Epidermal melanocyte (primary cell): ENCODE measurements at regions not wholly inside any gene's neighbourhood (a gene's known extent, or its start where the extent isn't known, plus 50 kb on each side); places are given as distances from the start of the nearest gene placed in this dataset.

Experiments
- DNase-seq: peaks from one replicate; pipeline ENCODE4 v3.0.0; 2011; ENCODE audit warnings: low spot score; ENCODE audit not compliant: insufficient read length

GRCh38 chr6:147712841-147713240 is 204.4 kb downstream of the SAMD5 start:
- DNase-seq, result no peak

GRCh38 chr6:147715035-147715434 is 206.5 kb downstream of the SAMD5 start:
- DNase-seq, result no peak

- no peak for DNase-seq
Observed at GRCh38 chr6:147716434-147716833, 207.9 kb downstream of the SAMD5 start.

GRCh38 chr6:147717991-147718390 is 209.5 kb downstream of the SAMD5 start:
- no peak for DNase-seq

GRCh38 chr6:147722158-147722557 is 213.7 kb downstream of the SAMD5 start:
- DNase-seq, result no peak

GRCh38 chr6:147724454-147724853 is 216.0 kb downstream of the SAMD5 start:
- no peak for DNase-seq

- no peak for DNase-seq
Observed at GRCh38 chr6:147726342-147726741, 217.9 kb downstream of the SAMD5 start.

- DNase-seq, result no peak
Observed at GRCh38 chr6:147728903-147729302, 220.4 kb downstream of the SAMD5 start.

- DNase-seq, result no peak
Observed at GRCh38 chr6:147733686-147734085, 225.2 kb downstream of the SAMD5 start.

- DNase-seq, result no peak
Observed at GRCh38 chr6:147734151-147734550, 225.7 kb downstream of the SAMD5 start.

- no peak for DNase-seq
Observed at GRCh38 chr6:147735924-147736323, 227.4 kb downstream of the SAMD5 start.

- no peak for DNase-seq
Observed at GRCh38 chr6:147737115-147737514, 228.6 kb downstream of the SAMD5 start.

GRCh38 chr6:147738099-147738498 is 229.6 kb downstream of the SAMD5 start:
- DNase-seq, result no peak

GRCh38 chr6:147738516-147739162 is 230.1 kb downstream of the SAMD5 start:
- DNase-seq, result no peak

- DNase-seq, result no peak
Observed at GRCh38 chr6:147740326-147740725, 231.8 kb downstream of the SAMD5 start.

- no peak for DNase-seq
Observed at GRCh38 chr6:147740916-147741315, 232.4 kb downstream of the SAMD5 start.

- no peak for DNase-seq
Observed at GRCh38 chr6:147741389-147741788, 232.9 kb downstream of the SAMD5 start.

GRCh38 chr6:147742440-147742839 is 233.9 kb downstream of the SAMD5 start:
- DNase-seq, result no peak

GRCh38 chr6:147744012-147744411 is 235.5 kb downstream of the SAMD5 start:
- DNase-seq, result no peak

- no peak for DNase-seq
Observed at GRCh38 chr6:147749331-147749730, 240.8 kb downstream of the SAMD5 start.

- no peak for DNase-seq
Observed at GRCh38 chr6:147750413-147750812, 241.9 kb downstream of the SAMD5 start.

GRCh38 chr6:147751232-147751631 is 242.7 kb downstream of the SAMD5 start:
- DNase-seq, result no peak

- DNase-seq, result no peak
Observed at GRCh38 chr6:147752689-147753403, 244.4 kb downstream of the SAMD5 start.
